NT2/D1 (cell line): ENCODE measurements at regions not wholly inside any gene's neighbourhood (a gene's known extent, or its start where the extent isn't known, plus 50 kb on each side); places are given as distances from the start of the nearest gene placed in this dataset.

Experiments used
- YY1 ChIP-seq: IDR thresholded peaks from 2 replicates; pipeline ENCODE4 v1.6.1; 2011; ENCODE audit not compliant: insufficient read length, insufficient read depth
- ZNF274 ChIP-seq: IDR thresholded peaks from 2 replicates; pipeline ENCODE4 v1.6.1; 2011; ENCODE audit warnings: mild to moderate bottlenecking, low read depth, low read length

- TF ChIP-seq YY1 (no peak), ZNF274 (no peak)
Measured at GRCh38 chr7:112938863-112939573, 147.6 kb downstream of the GPR85 start.
